GM03348 (cell line): ENCODE measurements at regions not wholly inside any gene's neighbourhood (a gene's known extent, or its start where the extent isn't known, plus 50 kb on each side); places are given as distances from the start of the nearest gene placed in this dataset.
"Not testable (repeated sequence)": the region's sequence is repeated elsewhere in the genome, so short reads cannot be mapped to it uniquely, and the experiment has no call there.

Source experiments
- DNase-seq: peaks from one replicate; pipeline ENCODE4 v3.0.0; 2012; ENCODE audit warnings: low spot score

DNA sequence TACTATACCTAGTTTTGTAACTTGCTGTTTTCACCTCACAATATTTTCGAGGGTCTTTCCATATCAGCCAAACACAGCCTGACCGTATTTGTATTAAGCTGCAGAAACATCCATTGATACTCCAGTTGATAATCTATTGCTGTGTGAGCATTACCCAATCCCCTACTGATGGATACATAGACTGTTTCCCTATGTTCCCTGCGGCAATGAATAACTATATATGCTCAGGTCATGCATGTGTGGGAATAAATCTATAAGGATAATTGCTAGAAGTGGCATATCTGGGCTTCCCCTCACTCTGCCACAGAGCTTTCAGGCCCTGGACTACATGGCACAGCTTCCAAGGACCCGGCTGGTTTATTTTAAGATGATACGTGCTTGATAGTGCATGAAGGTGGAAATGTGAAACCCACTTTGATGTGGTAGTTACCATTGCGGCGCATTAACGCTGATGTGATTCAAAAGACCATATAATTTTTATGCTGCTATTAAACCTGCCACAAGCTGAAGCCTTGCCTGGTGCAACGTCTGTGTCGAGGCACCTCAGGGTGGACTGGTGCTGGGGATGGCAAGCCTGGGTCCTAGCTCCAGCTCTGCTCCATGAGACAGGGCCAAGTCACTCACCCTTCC, 81.4 kb upstream of the KCNK12 start:
- DNase-seq: no peak

DNA sequence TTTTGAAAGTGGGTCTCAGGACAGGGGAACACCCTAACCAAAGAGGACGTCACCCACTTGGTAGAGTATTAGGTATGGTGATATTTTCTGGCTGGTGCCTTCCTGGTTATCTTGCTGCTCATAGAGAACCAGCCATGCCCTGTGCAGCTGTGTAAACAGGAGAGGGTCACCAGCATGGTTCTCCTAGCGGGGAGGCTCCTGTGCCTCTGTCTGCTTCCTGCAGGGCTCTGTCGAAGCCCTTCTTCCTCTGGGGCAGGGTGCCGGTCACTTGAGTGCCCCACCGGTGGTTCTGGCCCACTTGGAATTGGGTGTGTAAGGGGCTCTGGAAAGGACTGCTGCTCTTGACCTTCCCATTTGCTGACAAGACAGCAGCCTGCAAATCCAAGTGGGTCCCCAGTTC, 80.5 kb upstream of the KCNK12 start:
- DNase-seq: no peak

GRCh38 chr2:47650001-47650535, 79.3 kb upstream of the KCNK12 start:
- no peak for DNase-seq

DNA sequence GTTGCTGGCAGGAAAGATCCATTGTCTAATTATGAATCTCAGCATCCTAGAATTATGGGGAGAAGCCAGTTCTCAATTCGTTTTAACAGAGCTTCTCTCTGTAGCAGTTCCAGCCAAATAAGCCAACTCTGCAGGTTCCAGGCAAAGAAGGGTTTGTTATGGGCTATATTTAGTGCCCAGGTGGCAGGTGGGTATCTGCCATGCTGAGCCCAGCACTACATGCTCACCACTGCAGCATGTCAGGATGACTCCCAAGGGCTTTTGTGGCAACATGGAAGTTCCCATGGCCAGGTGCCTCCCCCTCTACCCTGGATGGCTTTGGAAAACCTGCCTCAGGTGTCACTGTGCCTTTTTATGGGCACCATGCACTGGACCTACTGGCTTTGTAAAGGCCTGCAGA, 74.5 kb upstream of the KCNK12 start:
- no peak for DNase-seq

- DNase-seq: no peak
These were observed 73.6 kb upstream of the KCNK12 start for GRCh38 chr2:47644351-47644750.

DNA sequence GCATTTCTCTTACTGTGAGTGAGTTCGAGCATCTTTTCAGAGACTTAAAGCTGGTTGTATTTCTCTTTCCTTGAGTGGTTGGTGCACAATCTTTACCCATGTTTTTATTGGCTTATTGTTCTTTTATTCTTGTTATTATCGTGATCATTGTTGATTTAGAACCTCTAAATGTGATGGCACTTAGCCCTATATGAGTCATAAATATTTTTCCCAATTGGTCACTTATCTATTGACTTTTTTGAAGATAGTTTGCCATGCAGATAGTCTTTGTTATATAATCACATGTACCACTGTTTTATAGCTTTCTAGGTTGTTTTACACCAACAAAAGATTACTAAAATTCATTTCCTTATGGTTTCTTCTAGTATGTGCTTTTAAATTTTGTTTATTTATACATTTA, 70.6 kb upstream of the KCNK12 start:
- no peak for DNase-seq

DNA sequence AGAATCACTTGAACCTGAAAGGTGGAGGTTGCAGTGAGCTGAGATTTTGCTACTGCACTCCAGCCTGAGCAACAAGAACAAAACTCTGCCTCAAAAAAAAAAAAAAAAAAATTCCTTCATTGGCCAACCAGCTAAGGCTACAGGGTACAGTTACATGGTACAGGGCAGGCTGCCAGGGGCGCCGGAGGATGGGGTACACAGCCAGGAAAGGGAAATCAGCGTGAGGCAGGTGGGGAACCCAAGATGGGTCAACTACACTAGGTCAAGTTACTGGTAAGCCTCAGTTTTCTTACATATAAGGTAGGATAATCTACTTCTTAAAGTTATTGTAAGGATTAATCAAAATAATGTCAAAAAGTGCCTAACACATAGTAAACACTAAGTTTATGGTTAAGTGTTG, 69.6 kb upstream of the KCNK12 start:
- no peak for DNase-seq

DNA sequence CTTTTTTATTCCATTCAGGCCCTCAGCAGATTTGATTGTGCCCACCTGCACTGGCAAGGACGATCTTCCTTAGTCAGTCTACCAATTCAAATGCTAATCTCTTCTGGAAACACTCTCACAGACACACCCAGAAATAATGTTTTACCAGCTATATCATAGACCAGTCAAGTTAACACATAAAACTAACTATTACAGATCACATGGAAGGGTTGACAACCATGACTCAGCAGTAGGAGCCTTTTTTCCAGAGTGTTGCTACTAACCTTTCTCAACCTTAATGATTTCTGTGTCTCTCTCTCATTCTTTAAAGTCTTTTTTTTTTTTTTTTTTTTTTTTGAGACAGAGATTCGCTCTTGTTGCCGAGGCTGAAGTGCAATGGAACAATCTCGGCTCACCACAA, 68.7 kb upstream of the KCNK12 start:
- DNase-seq: no peak

- DNase-seq: no peak
These were observed 67.6 kb upstream of the KCNK12 start for GRCh38 chr2:47638430-47638829.

GRCh38 chr2:47636596-47637264, 65.9 kb upstream of the KCNK12 start:
- DNase-seq: no peak

- no peak for DNase-seq
These were observed 65.4 kb upstream of the KCNK12 start for GRCh38 chr2:47636176-47636575.

DNA sequence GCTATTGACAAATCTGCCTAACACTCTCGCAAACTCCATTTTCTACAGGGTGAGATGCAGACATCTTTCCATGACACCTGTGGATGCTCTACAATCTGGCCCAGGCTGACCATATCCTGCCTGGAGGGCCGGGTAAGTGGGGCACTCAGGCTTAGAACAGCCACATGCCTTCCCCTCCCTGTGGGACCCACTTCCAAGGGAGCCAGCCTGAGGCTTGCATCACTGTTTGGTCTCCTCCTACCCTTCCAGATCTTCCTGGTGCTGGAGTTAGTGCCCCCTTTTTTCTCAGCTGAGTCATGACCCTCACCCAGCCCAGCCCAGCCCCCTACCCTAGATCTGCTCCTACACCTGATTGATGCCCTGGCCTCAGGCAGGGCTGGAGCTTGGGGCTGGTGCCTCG, 62.0 kb upstream of the KCNK12 start:
- no peak for DNase-seq

GRCh38 chr2:47631792-47632398, 61.1 kb upstream of the KCNK12 start:
- peak; percentile 95 for DNase-seq

GRCh38 chr2:47631306-47631705, 60.5 kb upstream of the KCNK12 start:
- no peak for DNase-seq

DNA sequence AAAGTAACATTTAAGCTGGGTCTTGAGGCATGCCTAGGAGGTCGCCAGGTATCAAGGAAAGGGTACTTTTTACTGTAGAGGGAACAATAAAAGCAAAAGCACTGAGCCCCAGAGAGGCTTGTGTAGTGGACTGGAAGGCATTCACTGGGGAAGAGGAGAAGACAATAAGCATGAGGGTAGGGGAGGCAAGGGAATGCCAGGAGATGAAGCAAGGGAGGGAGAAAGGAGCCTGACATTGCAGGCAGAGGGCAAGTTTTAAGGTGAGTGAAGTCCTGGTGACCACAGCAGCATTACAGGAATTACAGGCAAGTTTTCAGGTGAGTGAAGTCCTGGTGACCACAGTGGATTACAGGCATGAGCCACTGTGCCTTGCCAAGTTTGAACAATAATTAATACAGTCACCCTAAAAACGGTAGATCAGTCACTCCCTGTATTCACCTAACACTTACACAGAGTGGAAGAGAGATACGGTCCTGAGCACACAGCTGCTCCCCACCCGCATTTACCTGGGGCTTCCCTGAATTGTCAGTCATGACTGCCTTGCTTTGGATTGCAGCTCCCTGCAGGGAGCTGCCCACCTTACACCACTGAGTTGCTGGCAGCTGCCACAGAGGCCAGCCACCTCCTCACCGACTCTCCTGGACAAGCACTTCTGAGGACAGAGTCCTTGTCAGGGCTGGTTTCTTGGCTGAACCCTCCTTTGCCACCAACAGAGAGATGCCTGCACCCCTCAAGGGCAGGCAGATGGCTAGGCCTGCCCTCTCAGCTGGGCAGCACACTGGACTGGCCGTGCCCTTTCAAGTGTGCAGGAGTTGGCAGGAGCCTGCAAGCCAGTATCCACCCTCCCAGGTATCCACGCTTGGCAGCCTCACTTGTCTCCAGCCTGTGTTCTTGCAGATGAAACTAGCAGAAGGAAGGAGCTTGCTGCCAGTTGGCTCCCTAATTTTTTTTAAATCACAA, 59.0 kb upstream of the KCNK12 start:
- no peak for DNase-seq

DNA sequence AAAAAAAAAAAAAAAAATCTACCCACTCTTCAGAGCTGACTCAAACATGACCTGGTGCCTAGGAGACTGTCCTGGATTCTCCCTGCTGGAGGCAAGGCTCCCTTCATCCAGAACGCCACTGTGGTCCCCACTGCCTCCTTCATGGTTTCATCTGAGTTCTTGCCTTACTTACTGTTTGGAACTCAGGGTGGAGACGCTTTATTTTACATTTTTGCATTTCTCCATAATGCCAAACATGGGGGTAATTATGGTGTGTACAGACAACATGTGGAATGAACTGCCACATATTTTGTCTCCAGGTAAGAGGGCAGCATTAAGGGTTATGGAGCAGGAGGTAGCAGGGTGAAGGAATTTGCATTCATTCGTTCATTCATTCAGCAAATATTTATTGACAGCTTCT, 58.1 kb upstream of the KCNK12 start:
- DNase-seq: no peak

DNA sequence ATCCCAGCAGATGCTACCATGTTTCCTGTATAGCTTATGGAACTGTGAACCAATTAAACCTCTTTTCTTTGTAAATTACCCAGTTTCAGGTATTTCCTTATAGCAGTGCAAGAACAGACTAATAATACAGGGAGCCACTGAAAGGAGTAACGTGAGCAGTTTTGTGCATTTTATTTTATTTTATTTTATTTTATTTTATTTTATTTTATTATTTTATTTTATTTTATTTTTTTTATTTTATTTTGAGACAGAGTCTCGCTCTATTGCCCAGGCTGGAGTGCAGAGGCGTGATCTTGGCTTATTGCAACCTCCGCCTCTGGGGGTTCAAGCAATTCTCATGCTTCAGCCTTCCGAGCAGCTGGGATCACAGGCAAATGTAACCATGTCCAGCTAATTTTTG, 55.9 kb upstream of the KCNK12 start:
- no peak for DNase-seq

GRCh38 chr2:47623140-47623539, 52.4 kb upstream of the KCNK12 start:
- not testable (repeated sequence) for DNase-seq

DNA sequence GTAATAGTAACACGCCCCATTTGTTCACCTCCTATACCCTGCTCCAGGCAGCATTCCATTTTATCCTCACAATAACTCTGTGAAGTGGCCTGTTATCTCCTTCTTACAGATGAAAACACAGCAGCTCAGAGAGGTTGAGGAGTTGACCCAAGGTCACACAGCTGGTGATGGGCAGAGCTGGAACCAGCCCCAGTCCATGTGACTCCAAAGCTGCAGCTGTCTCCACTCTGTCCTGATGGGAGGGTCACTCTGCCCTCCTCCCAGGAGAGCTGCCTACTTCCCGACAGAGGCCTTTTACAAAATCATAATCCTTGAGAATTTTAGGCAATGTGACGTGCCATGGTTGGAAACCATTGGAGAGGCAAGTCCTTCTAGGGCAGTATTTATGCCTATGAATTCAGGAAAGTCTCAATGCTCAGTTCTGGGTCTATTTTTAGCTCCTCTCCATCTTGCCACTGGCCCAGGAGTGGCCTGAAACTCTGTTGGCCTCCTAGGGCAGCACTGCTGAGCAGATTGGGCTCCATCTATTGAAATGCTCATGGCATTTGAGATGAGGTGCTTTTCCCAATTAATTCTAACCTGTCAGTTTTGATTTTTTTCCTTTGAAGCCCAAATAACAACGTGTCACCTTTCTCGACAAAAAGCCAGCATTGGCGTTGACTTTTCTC, 50.1 kb upstream of the KCNK12 start:
- no peak for DNase-seq
